Suprapubic skin (tissue), 3 donors: ENCODE measurements at regions not wholly inside any gene's neighbourhood (a gene's known extent, or its start where the extent isn't known, plus 50 kb on each side); places are given as distances from the start of the nearest gene placed in this dataset.

Experiments
- POLR2A ChIP-seq, 2 donors: fragments of 450-650 bp; IDR thresholded peaks; one replicate each; pipeline ENCODE4 v1.6.1; 2017; ENCODE audit warnings: antibody characterized with exemption in 2 of 2, mild to moderate bottlenecking in 2 of 2, moderate library complexity in 2 of 2
- TF ChIP-seq, protein P1 (sequence below), 2 donors: fragments of 200-600 bp in 1 of 2; fragments of 450-650 bp in 1 of 2; sonication (generic) in 1 of 2; IDR thresholded peaks; one replicate each; pipeline ENCODE4 v1.5.1; 2016 to 2019; ENCODE audit warnings: antibody characterized with exemption in 2 of 2, mild to moderate bottlenecking in 1 of 2, moderate library complexity in 1 of 2

DNA sequence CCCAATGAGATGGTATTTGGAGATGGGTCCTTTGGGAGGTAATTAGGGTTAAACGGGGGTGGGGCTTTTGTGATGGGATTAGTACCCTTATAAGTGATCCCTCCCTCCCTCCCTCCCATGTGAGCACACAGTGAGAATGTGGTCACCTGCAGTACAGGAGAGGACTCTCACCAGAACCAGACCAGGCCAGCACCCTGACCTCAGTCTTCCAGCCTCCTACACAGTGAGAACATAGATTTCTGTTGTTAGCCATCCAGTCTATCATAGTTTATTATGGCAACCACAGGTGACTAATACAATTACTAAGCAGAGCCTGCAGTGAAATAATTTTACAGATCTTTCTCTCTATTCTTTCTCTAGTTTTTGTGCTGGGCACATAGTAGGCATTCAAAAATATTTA is 137.7 kb upstream of the PKDCC start:
- TF ChIP-seq, protein P1, sequence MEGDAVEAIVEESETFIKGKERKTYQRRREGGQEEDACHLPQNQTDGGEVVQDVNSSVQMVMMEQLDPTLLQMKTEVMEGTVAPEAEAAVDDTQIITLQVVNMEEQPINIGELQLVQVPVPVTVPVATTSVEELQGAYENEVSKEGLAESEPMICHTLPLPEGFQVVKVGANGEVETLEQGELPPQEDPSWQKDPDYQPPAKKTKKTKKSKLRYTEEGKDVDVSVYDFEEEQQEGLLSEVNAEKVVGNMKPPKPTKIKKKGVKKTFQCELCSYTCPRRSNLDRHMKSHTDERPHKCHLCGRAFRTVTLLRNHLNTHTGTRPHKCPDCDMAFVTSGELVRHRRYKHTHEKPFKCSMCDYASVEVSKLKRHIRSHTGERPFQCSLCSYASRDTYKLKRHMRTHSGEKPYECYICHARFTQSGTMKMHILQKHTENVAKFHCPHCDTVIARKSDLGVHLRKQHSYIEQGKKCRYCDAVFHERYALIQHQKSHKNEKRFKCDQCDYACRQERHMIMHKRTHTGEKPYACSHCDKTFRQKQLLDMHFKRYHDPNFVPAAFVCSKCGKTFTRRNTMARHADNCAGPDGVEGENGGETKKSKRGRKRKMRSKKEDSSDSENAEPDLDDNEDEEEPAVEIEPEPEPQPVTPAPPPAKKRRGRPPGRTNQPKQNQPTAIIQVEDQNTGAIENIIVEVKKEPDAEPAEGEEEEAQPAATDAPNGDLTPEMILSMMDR (IDR thresholded peaks at IDR 0.05), result no peak
- no peak for TF ChIP-seq POLR2A (IDR thresholded peaks at IDR 0.05)
